Lower lobe of right lung (tissue), 2 donors: ENCODE measurements at regions not wholly inside any gene's neighbourhood (a gene's known extent, or its start where the extent isn't known, plus 50 kb on each side); places are given as distances from the start of the nearest gene placed in this dataset.
A peak's percentile ranks its signal among the peaks of the same experiment; 100 is the strongest.
"Not testable (repeated sequence)": the region's sequence is repeated elsewhere in the genome, so short reads cannot be mapped to it uniquely, and the experiment has no call there.

Source experiments
- ATAC-seq, 2 donors: fragments of 200-7000 bp; cut with Tn5 transposase; one replicate each; pipeline ENCODE4 v1.9.1; 2020 to 2022; ENCODE audit warnings: mild to moderate bottlenecking in 2 of 2, moderate library complexity in 2 of 2
- DNase-seq: peaks from one replicate; pipeline ENCODE4 v3.0.0-alpha.2; 2020
- H3K27ac ChIP-seq: fragments of 200-600 bp; one replicate; pipeline ENCODE4 v1.8.0; 2022
- H3K27me3 ChIP-seq: fragments of 200-600 bp; one replicate; pipeline ENCODE4 v1.8.0; 2022; ENCODE audit warnings: low read depth
- H3K36me3 ChIP-seq: fragments of 200-600 bp; one replicate; pipeline ENCODE4 v1.8.0; 2022; ENCODE audit warnings: mild to moderate bottlenecking
- H3K4me1 ChIP-seq: fragments of 200-600 bp; one replicate; pipeline ENCODE4 v1.8.0; 2022
- H3K4me3 ChIP-seq: fragments of 200-600 bp; one replicate; pipeline ENCODE4 v1.8.0; 2022; ENCODE audit warnings: mild to moderate bottlenecking
- H3K9me3 ChIP-seq: fragments of 200-600 bp; one replicate; pipeline ENCODE4 v1.8.0; 2022
- intact Hi-C: fragments of 100-400 bp; cut with DNase I; formaldehyde crosslinking; loops from one replicate; pipeline ENCODE4 v1.11.0; 2022
- TF ChIP-seq, protein P1 (sequence below): fragments of 200-600 bp; IDR thresholded peaks from one replicate; pipeline ENCODE4 v1.8.0; 2022; ENCODE audit warnings: antibody characterized with exemption, mild to moderate bottlenecking
- donor health status: DM: no; HTN: yes; CAD: no; lungs with severe emphysema.

DNA sequence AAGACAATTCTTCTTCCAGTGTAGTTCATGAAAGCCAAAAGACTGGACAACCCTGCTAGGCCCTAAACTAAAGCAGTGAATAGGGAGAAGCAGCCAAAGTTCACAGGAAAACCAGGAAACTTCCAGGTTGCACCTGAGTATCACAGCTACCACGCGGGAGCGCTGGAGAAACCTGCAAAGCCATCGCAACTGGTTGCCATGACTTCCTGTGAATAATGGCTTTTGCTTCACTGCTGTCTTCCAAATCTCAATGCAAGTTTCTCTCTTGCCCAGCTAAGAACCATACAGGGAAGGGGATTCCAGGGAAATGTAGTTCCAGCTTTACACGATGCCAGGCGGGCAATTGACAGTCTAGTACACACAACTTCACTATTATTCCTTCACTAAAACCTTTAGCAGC lies 114.1 kb downstream of the GXYLT1 start:
- ATAC-seq (no peak), DNase-seq (no peak)
- H3K27ac ChIP-seq = no peak overlapping the region
- no peaks in the 10 kb centered on the region for H3K27me3 ChIP-seq
- no peak overlapping the region for H3K4me3 ChIP-seq
- H3K4me1 ChIP-seq = no peaks in the 10 kb centered on the region
- H3K36me3 ChIP-seq = no peaks in the 10 kb centered on the region
- no peaks in the 10 kb centered on the region for H3K9me3 ChIP-seq
- TF ChIP-seq, protein P1, sequence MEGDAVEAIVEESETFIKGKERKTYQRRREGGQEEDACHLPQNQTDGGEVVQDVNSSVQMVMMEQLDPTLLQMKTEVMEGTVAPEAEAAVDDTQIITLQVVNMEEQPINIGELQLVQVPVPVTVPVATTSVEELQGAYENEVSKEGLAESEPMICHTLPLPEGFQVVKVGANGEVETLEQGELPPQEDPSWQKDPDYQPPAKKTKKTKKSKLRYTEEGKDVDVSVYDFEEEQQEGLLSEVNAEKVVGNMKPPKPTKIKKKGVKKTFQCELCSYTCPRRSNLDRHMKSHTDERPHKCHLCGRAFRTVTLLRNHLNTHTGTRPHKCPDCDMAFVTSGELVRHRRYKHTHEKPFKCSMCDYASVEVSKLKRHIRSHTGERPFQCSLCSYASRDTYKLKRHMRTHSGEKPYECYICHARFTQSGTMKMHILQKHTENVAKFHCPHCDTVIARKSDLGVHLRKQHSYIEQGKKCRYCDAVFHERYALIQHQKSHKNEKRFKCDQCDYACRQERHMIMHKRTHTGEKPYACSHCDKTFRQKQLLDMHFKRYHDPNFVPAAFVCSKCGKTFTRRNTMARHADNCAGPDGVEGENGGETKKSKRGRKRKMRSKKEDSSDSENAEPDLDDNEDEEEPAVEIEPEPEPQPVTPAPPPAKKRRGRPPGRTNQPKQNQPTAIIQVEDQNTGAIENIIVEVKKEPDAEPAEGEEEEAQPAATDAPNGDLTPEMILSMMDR = no peak
- intact Hi-C loops = no loop called here

DNA sequence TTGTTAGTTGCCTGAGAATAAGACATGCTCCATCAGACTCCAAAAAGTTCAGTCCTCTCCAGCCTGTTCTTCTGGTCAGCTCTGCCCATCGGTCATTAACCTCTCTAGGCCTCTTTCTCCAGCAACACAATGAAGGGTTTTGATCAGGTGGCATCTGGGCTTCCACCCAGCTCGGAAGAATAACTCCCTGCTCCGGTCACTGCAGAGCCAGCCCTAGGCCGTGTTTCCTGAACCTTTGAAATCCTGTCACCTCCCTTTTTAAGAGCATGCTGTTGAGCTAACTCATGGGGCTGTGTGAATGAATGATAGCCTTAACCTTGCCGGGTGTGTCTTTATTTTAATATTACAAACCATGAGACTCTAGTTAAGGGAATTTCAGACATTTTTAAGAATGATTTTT lies 117.1 kb downstream of the GXYLT1 start:
- Histone ChIP-seq H3K27ac (no peak overlapping the region), H3K36me3 (no peaks in the 10 kb centered on the region), H3K4me1 (no peaks in the 10 kb centered on the region), H3K9me3 (no peaks in the 10 kb centered on the region), H3K27me3 (no peaks in the 10 kb centered on the region), H3K4me3 (no peak overlapping the region)
- intact Hi-C loops = no loop called here
- DNase-seq (no peak), ATAC-seq (no peak)
- TF ChIP-seq, protein P1 = no peak

DNA sequence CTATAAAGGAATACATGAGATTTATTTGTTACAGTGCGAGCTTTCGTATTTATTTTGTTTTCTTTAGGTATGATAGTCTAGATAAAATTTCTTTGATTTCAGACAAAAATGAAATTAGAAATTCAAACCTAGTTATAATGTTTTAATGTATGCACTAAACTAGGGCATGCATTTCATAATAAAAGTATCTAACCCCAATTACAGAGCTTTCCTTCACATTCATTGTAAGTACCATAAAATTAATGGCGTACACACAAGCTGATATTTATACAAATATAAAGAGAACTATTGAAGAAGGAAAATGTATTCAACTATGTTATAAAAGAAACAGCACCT lies 120.2 kb downstream of the GXYLT1 start:
- Histone ChIP-seq H3K4me3 (no peak overlapping the region), H3K27ac (no peak overlapping the region), H3K27me3 (no peaks in the 10 kb centered on the region), H3K9me3 (no peaks in the 10 kb centered on the region), H3K4me1 (no peaks in the 10 kb centered on the region), H3K36me3 (no peaks in the 10 kb centered on the region)
- ATAC-seq (no peak), DNase-seq (no peak)
- TF ChIP-seq, protein P1 = no peak
- intact Hi-C loops = loop anchor here (5.0 kb wide), 1 partner anchor 747 kb away; no protein-coding TSS in a partner anchor

GRCh38 chr12:42023733-42024494 lies 120.8 kb downstream of the GXYLT1 start:
- H3K27ac ChIP-seq = no peak overlapping the region
- H3K27me3 ChIP-seq = no peaks in the 10 kb centered on the region
- intact Hi-C loops = loop anchor here (5.0 kb wide), 1 partner anchor 747 kb away; no protein-coding TSS in a partner anchor
- no peaks in the 10 kb centered on the region for H3K9me3 ChIP-seq
- H3K4me1 ChIP-seq = no peaks in the 10 kb centered on the region
- ATAC-seq = peak; percentile 88 to 92
- H3K4me3 ChIP-seq = peak overlapping the region; percentile 37
- DNase-seq = peak; percentile 73
- TF ChIP-seq, protein P1 = peak; percentile 96
- no peaks in the 10 kb centered on the region for H3K36me3 ChIP-seq

GRCh38 chr12:42021937-42022336 lies 122.7 kb downstream of the GXYLT1 start:
- intact Hi-C loops = loop anchor here (5.0 kb wide), 1 partner anchor 745 kb away; no protein-coding TSS in a partner anchor
- not testable (repeated sequence) for H3K27me3 ChIP-seq, DNase-seq, H3K27ac ChIP-seq, H3K36me3 ChIP-seq, H3K9me3 ChIP-seq, ATAC-seq, H3K4me1 ChIP-seq, H3K4me3 ChIP-seq

- H3K4me3 ChIP-seq = no peak overlapping the region
- TF ChIP-seq, protein P1 = no peak
- ATAC-seq = no peak
- H3K9me3 ChIP-seq = no peaks in the 10 kb centered on the region
- DNase-seq = no peak
- no peak overlapping the region for H3K27ac ChIP-seq
- no peaks in the 10 kb centered on the region for H3K36me3 ChIP-seq
- intact Hi-C loops = loop anchor here (5.0 kb wide), 1 partner anchor 744 kb away; no protein-coding TSS in a partner anchor
- H3K4me1 ChIP-seq = no peaks in the 10 kb centered on the region
- no peaks in the 10 kb centered on the region for H3K27me3 ChIP-seq
Measured at GRCh38 chr12:42021469-42021868, 123.2 kb downstream of the GXYLT1 start.
